Fibroblast of lung (primary cell): ENCODE measurements at regions not wholly inside any gene's neighbourhood (a gene's known extent, or its start where the extent isn't known, plus 50 kb on each side); places are given as distances from the start of the nearest gene placed in this dataset.

Source experiments
- EZH2 ChIP-seq: IDR thresholded peaks from 2 replicates; pipeline ENCODE4 v1.5.1; 2012; ENCODE audit warnings: low read length, control low read depth, mild to moderate bottlenecking; ENCODE audit errors: missing control alignments
- TF ChIP-seq, protein P1 (sequence below), 2 donors: IDR thresholded peaks in 1 of 2; conservative IDR thresholded peaks in 1 of 2; 1 replicate in 1 of 2; 2 replicates in 1 of 2; pipeline ENCODE4 v1.5.1; 2011 to 2012; ENCODE audit warnings: low read length in 2 of 2, control low read depth in 1 of 2, inconsistent platforms in 1 of 2, low read depth in 1 of 2, mild to moderate bottlenecking in 1 of 2

DNA sequence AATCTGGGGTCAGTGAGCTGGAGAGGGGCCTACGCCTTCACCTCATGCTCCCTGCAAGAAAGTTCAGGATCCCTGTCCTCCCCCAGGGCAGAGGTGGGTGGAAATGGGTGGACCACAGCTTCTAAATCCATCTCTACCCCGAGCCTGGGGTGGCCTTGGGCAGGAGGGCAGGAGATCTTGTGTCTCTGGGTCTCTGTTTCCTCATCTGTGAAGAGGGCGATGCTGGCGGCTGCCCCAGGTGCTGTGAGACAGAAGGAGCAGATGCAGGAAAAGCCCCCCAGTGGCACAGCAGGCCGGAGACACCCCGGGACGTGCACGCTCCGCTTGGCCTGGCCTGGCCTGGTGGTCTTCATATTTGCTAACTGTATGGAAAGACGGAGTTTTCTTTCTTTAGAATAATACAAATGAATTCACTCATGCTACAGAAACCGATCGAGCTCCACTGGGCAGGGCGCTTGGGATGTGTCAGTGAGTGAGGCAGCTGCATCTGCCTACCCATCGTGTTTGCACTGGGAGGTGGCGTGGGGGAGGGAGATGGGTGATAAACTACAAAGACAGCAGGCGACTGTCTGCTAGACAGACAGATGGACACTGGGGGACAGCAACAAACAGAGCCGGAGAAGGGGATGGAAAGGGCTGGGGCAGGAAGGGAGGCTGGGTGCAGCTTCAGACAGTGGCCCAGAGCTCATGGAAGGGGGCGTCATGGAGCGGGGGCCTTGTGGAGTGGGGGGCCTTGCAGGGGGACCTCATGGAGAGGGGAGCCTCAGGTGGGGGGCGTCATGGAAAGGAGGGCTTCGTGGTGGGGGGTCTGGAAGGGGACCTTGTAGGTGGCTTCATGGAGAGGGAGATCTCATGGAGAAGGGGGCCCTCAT, 136.2 kb downstream of the CPZ start:
- TF ChIP-seq, protein P1, sequence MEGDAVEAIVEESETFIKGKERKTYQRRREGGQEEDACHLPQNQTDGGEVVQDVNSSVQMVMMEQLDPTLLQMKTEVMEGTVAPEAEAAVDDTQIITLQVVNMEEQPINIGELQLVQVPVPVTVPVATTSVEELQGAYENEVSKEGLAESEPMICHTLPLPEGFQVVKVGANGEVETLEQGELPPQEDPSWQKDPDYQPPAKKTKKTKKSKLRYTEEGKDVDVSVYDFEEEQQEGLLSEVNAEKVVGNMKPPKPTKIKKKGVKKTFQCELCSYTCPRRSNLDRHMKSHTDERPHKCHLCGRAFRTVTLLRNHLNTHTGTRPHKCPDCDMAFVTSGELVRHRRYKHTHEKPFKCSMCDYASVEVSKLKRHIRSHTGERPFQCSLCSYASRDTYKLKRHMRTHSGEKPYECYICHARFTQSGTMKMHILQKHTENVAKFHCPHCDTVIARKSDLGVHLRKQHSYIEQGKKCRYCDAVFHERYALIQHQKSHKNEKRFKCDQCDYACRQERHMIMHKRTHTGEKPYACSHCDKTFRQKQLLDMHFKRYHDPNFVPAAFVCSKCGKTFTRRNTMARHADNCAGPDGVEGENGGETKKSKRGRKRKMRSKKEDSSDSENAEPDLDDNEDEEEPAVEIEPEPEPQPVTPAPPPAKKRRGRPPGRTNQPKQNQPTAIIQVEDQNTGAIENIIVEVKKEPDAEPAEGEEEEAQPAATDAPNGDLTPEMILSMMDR (conservative IDR thresholded peaks at IDR 0.05 in 1 of 2, IDR thresholded peaks at IDR 0.05 in 1 of 2; ENCODE audit: low read depth in 1 of 2, low read length in 2 of 2): no peak
- no peak for TF ChIP-seq EZH2
